ENCODE measurements at regions not wholly inside any gene's neighbourhood (a gene's known extent, or its start where the extent isn't known, plus 50 kb on each side); places are given as distances from the start of the nearest gene placed in this dataset.

- Histone ChIP-seq H3K36me3 (no peaks in the 10 kb centered on the region), H3K4me3 (no peak overlapping the region), H3K9me3 (no peaks in the 10 kb centered on the region), H3K4me1 (no peaks in the 10 kb centered on the region), H3K27me3 (no peaks in the 10 kb centered on the region), H3K27ac (replicated peaks in 1 of 4) (no peak overlapping the region)
- WGBS = 63% methylated on average over 1 of the region's 1 CpG
- no peak for DNase-seq (ENCODE audit: extremely low spot score)
- intact Hi-C loops (cut with DNase I) = no loop called here
- TF ChIP-seq CTCF (IDR thresholded peaks at IDR 0.05) = no peak
- TF ChIP-seq POLR2A (IDR thresholded peaks at IDR 0.05; ENCODE audit: low read depth) = no peak
- no peak for TF ChIP-seq POLR2AphosphoS5 (IDR thresholded peaks at IDR 0.05)
- no peak for TF ChIP-seq EP300 (IDR thresholded peaks at IDR 0.05)
Measured at GRCh38 chr5:129243039-129243438, 148.5 kb downstream of the ISOC1 start.

GRCh38 chr5:129244478-129244877 lies 149.9 kb downstream of the ISOC1 start:
- Histone ChIP-seq H3K4me1 (no peaks in the 10 kb centered on the region), H3K27ac (replicated peaks in 1 of 4) (no peak overlapping the region), H3K9me3 (no peaks in the 10 kb centered on the region), H3K27me3 (no peaks in the 10 kb centered on the region), H3K4me3 (no peak overlapping the region), H3K36me3 (no peaks in the 10 kb centered on the region)
- intact Hi-C loops (cut with DNase I) = no loop called here
- DNase-seq (ENCODE audit: extremely low spot score) = no peak
- WGBS = 96% methylated on average over 1 of the region's 1 CpG
- TF ChIP-seq CTCF (IDR thresholded peaks at IDR 0.05) (no peak), POLR2AphosphoS5 (IDR thresholded peaks at IDR 0.05) (no peak), POLR2A (IDR thresholded peaks at IDR 0.05; ENCODE audit: low read depth) (no peak), EP300 (IDR thresholded peaks at IDR 0.05) (no peak)

DNA sequence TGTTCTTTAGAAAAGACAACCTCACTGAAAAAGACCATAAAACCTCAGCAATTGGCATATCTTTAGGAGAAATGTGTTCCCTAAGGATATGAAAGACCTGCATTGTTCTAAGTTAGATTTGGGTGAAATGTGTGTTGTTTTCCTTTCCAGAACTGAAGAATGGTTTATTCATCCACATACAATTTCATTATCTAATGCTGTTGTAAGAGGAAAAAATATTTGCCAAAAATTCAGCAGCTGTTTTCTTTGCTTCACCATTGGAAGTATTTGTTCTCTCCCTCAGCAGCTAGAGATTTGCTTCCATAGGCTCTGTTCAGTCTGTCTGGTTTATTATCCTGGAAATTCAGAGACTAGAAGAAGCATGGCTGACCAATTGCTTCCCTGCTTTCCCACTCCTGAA lies 150.9 kb downstream of the ISOC1 start:
- no peak overlapping the region for H3K4me3 ChIP-seq
- no peak for DNase-seq (ENCODE audit: extremely low spot score)
- no peak overlapping the region for H3K27ac ChIP-seq (replicated peaks in 1 of 4)
- no peaks in the 10 kb centered on the region for H3K36me3 ChIP-seq
- no peaks in the 10 kb centered on the region for H3K27me3 ChIP-seq
- no peaks in the 10 kb centered on the region for H3K9me3 ChIP-seq
- no peaks in the 10 kb centered on the region for H3K4me1 ChIP-seq
- intact Hi-C loops (cut with DNase I) = no loop called here
- TF ChIP-seq POLR2AphosphoS5 (IDR thresholded peaks at IDR 0.05) (no peak), CTCF (IDR thresholded peaks at IDR 0.05) (no peak), EP300 (IDR thresholded peaks at IDR 0.05) (no peak), POLR2A (IDR thresholded peaks at IDR 0.05; ENCODE audit: low read depth) (no peak)

DNA sequence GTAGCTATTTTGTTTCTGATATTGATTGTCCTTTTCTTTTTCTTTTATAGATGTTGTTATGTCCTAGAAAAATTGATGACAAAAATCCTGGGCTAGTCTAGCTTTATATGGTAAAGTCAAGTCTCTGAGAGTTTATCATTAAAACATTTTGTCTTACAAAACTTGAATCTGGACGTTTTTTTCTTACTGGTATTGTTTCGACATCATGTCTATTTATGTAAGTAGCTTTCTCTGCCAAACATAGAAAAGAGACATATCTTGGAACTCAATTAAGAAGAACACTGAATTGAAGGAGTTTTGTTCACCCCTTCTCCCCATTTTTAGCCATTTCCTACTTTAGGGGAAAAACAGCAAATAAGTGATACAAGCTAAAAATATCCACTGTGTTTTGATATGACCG lies 151.5 kb downstream of the ISOC1 start:
- intact Hi-C loops (cut with DNase I) = no loop called here
- no peaks in the 10 kb centered on the region for H3K36me3 ChIP-seq
- no peaks in the 10 kb centered on the region for H3K9me3 ChIP-seq
- no peaks in the 10 kb centered on the region for H3K27me3 ChIP-seq
- no peak for DNase-seq (ENCODE audit: extremely low spot score)
- 48% methylated on average over 3 of the region's 3 CpGs for WGBS
- no peak for TF ChIP-seq POLR2A (IDR thresholded peaks at IDR 0.05; ENCODE audit: low read depth)
- TF ChIP-seq POLR2AphosphoS5 (IDR thresholded peaks at IDR 0.05) = no peak
- TF ChIP-seq EP300 (IDR thresholded peaks at IDR 0.05) = no peak
- no peak for TF ChIP-seq CTCF (IDR thresholded peaks at IDR 0.05)
- H3K27ac ChIP-seq (replicated peaks in 1 of 4) = no peak overlapping the region
- H3K4me1 ChIP-seq = no peaks in the 10 kb centered on the region
- no peak overlapping the region for H3K4me3 ChIP-seq

- Histone ChIP-seq H3K9me3 (peaks cover 0 to 22% (median 10%) of the 10 kb centered on the region in 4 donors), H3K4me1 (no peaks in the 10 kb centered on the region), H3K27ac (replicated peaks in 1 of 4) (no peak overlapping the region), H3K36me3 (no peaks in the 10 kb centered on the region), H3K27me3 (no peaks in the 10 kb centered on the region), H3K4me3 (no peak overlapping the region)
- TF ChIP-seq CTCF (IDR thresholded peaks at IDR 0.05) = no peak
- TF ChIP-seq EP300 (IDR thresholded peaks at IDR 0.05) = no peak
- no peak for TF ChIP-seq POLR2A (IDR thresholded peaks at IDR 0.05; ENCODE audit: low read depth)
- no peak for TF ChIP-seq POLR2AphosphoS5 (IDR thresholded peaks at IDR 0.05)
- no peak for DNase-seq (ENCODE audit: extremely low spot score)
- intact Hi-C loops (cut with DNase I) = no loop called here
- 58% methylated on average over 9 of the region's 9 CpGs for WGBS
Measured at GRCh38 chr5:129249886-129250285, 155.3 kb downstream of the ISOC1 start.
